ENCODE measurements at regions not wholly inside any gene's neighbourhood (a gene's known extent, or its start where the extent isn't known, plus 50 kb on each side); places are given as distances from the start of the nearest gene placed in this dataset.

DNA sequence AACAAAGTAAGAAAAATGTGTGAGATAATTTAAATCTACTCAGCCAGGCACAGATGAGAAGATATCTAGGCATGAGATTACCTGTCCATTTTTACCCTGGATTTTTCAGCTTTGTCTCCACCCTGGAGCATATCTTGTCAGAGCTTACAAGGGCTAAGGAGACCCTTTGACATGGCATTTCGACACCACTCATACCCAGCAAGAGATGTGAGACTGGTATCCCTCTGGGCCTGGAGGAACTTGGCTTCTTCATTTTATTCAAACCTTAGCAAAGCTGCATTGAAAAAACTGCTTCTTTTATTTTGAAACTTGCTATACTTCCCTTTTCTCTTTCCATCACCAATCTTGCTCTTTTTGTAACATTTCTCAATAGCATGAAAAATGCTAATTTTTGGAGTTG lies 194.9 kb upstream of the HNMT start:
- TF ChIP-seq, protein P1, sequence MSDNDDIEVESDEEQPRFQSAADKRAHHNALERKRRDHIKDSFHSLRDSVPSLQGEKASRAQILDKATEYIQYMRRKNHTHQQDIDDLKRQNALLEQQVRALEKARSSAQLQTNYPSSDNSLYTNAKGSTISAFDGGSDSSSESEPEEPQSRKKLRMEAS (IDR thresholded peaks at IDR 0.05; ENCODE audit: low read depth, low read length) = no peak
- TF ChIP-seq, protein P2, sequence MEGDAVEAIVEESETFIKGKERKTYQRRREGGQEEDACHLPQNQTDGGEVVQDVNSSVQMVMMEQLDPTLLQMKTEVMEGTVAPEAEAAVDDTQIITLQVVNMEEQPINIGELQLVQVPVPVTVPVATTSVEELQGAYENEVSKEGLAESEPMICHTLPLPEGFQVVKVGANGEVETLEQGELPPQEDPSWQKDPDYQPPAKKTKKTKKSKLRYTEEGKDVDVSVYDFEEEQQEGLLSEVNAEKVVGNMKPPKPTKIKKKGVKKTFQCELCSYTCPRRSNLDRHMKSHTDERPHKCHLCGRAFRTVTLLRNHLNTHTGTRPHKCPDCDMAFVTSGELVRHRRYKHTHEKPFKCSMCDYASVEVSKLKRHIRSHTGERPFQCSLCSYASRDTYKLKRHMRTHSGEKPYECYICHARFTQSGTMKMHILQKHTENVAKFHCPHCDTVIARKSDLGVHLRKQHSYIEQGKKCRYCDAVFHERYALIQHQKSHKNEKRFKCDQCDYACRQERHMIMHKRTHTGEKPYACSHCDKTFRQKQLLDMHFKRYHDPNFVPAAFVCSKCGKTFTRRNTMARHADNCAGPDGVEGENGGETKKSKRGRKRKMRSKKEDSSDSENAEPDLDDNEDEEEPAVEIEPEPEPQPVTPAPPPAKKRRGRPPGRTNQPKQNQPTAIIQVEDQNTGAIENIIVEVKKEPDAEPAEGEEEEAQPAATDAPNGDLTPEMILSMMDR (IDR thresholded peaks at IDR 0.05; ENCODE audit: low read depth, low read length) = no peak
- TF ChIP-seq MYC (IDR thresholded peaks at IDR 0.05; ENCODE audit: low read depth, low read length) (no peak), POLR2A (IDR thresholded peaks at IDR 0.05; ENCODE audit: extremely low read depth, insufficient read length) (no peak)
- H3K4me3 ChIP-seq (ENCODE audit: low read depth, low read length) = no peak overlapping the region
- peak; percentile 10 for DNase-seq (ENCODE audit: low read depth)

DNA sequence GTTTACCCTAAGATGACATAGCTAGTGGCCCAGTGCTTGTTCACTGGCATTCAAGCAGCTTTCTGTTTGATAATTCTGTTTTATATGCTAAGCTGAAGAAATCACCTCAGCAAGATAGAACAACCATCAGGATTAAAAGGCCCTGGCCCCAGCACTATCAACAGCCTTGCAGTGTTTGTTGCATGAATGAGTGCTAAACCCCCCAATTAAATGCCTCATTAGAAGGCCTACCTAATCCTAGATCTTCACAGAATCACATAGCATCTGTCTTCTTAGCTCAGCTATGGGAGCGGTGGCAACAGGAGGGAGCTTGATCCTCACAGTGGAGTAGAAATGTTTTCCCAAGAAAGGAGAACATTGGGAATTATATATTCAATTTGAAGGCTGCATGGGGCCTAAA lies 194.1 kb upstream of the HNMT start:
- no peak for DNase-seq (ENCODE audit: low read depth)
- H3K4me3 ChIP-seq (ENCODE audit: low read depth, low read length) = no peak overlapping the region
- no peak for TF ChIP-seq MYC (IDR thresholded peaks at IDR 0.05; ENCODE audit: low read depth, low read length)
- TF ChIP-seq, protein P2 (IDR thresholded peaks at IDR 0.05; ENCODE audit: low read depth, low read length) = no peak
- TF ChIP-seq, protein P1 (IDR thresholded peaks at IDR 0.05; ENCODE audit: low read depth, low read length) = no peak
- TF ChIP-seq POLR2A (IDR thresholded peaks at IDR 0.05; ENCODE audit: extremely low read depth, insufficient read length) = no peak

DNA sequence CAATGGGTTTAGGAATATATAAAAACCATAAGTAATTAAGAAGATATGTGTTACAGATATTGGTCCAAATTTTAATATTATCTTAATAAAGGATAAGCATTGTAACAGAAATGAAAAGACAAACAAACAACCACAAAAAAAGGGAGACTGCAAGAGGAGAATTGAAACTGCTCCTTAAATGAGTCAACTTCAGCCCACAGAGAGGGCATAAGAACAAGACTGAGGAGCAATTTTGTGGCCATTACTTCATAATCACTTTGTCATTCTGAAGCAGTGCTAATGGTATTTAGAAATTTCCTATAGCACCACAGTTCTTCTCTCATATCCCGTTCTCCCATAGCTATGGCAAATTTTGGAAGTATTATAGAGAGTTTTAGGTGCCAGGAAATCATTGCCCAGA lies 193.2 kb upstream of the HNMT start:
- no peak for DNase-seq (ENCODE audit: low read depth)
- TF ChIP-seq MYC (IDR thresholded peaks at IDR 0.05; ENCODE audit: low read depth, low read length) (no peak), POLR2A (IDR thresholded peaks at IDR 0.05; ENCODE audit: extremely low read depth, insufficient read length) (no peak)
- TF ChIP-seq, protein P2 (IDR thresholded peaks at IDR 0.05; ENCODE audit: low read depth, low read length) = no peak
- TF ChIP-seq, protein P1 (IDR thresholded peaks at IDR 0.05; ENCODE audit: low read depth, low read length) = no peak
- no peak overlapping the region for H3K4me3 ChIP-seq (ENCODE audit: low read depth, low read length)

DNA sequence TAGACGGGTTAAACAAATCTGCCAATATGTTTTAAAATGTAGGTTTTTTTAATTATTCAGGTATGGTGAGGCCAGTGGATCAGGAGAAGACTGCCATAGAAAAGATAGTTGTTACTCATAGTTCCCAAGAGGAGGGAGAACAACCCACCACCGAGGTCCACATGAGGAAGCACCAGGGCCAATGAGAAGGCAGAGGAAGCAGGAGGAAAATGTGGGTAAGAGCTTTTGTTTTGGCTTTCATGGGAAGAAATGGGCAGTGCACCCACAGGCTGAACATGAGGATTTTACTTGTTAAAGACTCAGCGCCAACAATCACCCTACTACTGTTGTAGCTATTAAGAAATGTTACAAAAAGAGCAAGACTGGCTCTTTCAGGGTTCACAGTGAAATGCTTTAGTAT lies 191.8 kb upstream of the HNMT start:
- TF ChIP-seq, protein P1 (IDR thresholded peaks at IDR 0.05; ENCODE audit: low read depth, low read length) = no peak
- TF ChIP-seq, protein P2 (IDR thresholded peaks at IDR 0.05; ENCODE audit: low read depth, low read length) = no peak
- TF ChIP-seq MYC (IDR thresholded peaks at IDR 0.05; ENCODE audit: low read depth, low read length) = no peak
- no peak overlapping the region for H3K4me3 ChIP-seq (ENCODE audit: low read depth, low read length)
- DNase-seq (ENCODE audit: low read depth) = peak; percentile 11

DNA sequence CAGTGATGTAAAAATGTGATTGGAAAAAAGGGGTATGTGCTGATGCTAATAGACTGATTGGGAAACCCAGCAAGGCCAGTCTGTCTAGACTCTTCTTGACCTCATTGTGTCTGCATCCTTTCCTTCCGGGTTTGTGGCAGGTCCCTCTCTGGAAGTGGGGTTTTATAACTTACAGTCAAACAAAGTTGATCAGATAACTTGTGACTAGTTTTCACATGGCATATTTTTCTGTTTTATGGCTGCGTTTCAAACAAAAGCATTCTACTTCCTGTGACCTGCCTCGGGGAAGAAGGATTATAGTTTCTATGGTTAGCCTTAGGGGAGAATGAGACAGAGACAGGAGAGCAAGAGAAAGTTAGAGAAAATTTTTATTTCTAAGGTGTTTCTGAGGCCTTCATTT lies 188.7 kb upstream of the HNMT start:
- TF ChIP-seq MYC (IDR thresholded peaks at IDR 0.05; ENCODE audit: low read depth, low read length) = no peak
- TF ChIP-seq, protein P1 (IDR thresholded peaks at IDR 0.05; ENCODE audit: low read depth, low read length) = no peak
- TF ChIP-seq, protein P2 (IDR thresholded peaks at IDR 0.05; ENCODE audit: low read depth, low read length) = no peak
- TF ChIP-seq POLR2A (IDR thresholded peaks at IDR 0.05; ENCODE audit: extremely low read depth, insufficient read length) = no peak
- no peak overlapping the region for H3K4me3 ChIP-seq (ENCODE audit: low read depth, low read length)
- no peak for DNase-seq (ENCODE audit: low read depth)

DNA sequence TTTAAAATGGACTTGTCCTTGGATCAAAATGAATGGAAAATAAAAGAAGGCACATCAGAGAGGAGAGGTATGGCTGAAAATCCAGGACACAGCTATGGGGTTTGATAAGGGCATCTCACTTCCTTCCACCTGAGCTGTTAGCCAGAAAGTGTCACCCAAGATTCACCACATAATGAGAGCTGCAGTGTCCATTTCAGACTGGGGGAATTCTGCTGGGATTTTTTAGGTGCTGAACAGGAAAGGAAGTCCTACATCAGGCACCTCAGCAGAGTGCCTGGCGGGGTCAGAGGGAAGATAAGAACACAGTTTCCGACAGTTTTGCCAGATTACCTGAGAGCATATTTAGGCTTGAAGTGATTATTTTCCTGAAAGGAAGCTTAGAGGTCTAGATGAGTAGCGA lies 187.6 kb upstream of the HNMT start:
- H3K4me3 ChIP-seq (ENCODE audit: low read depth, low read length) = no peak overlapping the region
- no peak for DNase-seq (ENCODE audit: low read depth)
- TF ChIP-seq, protein P2 (IDR thresholded peaks at IDR 0.05; ENCODE audit: low read depth, low read length) = no peak
- no peak for TF ChIP-seq POLR2A (IDR thresholded peaks at IDR 0.05; ENCODE audit: extremely low read depth, insufficient read length)
- TF ChIP-seq, protein P1 (IDR thresholded peaks at IDR 0.05; ENCODE audit: low read depth, low read length) = no peak
- TF ChIP-seq MYC (IDR thresholded peaks at IDR 0.05; ENCODE audit: low read depth, low read length) = no peak
